ENCODE measurements at regions not wholly inside any gene's neighbourhood (a gene's known extent, or its start where the extent isn't known, plus 50 kb on each side); places are given as distances from the start of the nearest gene placed in this dataset.

DNA sequence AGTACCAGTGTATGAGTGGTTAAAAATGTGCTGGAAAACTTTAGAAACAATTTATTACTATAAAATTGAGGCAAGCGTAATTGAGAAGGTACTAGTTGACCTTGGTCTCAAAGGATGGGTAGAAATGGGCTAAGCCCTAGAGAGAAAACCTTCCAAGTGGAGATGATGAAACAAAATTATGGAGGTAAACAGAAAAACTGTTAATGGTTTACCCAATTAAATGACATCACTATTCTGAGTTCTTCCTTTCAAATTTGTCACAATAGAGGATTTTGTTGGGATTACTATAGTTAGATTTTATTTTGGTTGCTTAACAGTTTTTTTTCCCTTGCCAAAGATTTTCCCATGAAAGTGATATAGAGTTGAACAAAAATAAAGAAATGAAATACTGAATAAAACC lies 1302.5 kb upstream of the TENM3 start:
- Histone ChIP-seq H3K4me3 (no peak overlapping the region), H3K27ac (no peak overlapping the region), H3K9me3 (no peaks in the 10 kb centered on the region), H3K36me3 (no peaks in the 10 kb centered on the region), H3K4me1 (no peaks in the 10 kb centered on the region), H3K27me3 (no peaks in the 10 kb centered on the region)
- WGBS, 4 donors: 83 to 93% (median 90%) methylated on average over 1 of the region's 1 CpG
- intact Hi-C loops (cut with DNase I): no loop called here
- ATAC-seq: no peak
- TF ChIP-seq, protein P1, sequence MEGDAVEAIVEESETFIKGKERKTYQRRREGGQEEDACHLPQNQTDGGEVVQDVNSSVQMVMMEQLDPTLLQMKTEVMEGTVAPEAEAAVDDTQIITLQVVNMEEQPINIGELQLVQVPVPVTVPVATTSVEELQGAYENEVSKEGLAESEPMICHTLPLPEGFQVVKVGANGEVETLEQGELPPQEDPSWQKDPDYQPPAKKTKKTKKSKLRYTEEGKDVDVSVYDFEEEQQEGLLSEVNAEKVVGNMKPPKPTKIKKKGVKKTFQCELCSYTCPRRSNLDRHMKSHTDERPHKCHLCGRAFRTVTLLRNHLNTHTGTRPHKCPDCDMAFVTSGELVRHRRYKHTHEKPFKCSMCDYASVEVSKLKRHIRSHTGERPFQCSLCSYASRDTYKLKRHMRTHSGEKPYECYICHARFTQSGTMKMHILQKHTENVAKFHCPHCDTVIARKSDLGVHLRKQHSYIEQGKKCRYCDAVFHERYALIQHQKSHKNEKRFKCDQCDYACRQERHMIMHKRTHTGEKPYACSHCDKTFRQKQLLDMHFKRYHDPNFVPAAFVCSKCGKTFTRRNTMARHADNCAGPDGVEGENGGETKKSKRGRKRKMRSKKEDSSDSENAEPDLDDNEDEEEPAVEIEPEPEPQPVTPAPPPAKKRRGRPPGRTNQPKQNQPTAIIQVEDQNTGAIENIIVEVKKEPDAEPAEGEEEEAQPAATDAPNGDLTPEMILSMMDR (IDR thresholded peaks at IDR 0.05): no peak
- no peak for TF ChIP-seq POLR2A (IDR thresholded peaks at IDR 0.05)
- no peak for DNase-seq

DNA sequence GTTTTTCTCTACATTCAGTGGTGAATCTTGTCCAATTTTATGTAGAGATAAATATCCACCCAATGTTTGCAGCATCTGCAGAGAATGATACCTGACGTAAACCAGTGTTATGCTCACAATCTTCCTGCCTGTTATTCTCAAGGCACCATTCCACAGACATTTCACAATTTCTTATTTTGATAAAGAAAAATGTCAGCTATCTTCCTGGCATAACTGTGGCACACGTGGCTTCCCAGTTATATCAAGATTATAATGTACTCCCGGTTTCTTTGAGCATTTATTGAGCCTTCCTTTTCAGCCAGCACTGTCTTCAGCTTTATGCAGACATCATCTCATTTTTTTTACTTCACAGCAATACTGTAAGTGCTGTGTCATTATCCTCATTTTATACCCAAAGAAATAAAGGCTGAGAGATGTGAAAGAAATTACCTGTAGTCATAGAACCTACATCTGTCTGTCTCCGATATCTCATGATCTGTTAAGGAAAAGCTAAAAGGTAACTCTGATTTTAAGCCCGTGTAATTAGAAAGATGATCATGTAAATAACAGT lies 1300.8 kb upstream of the TENM3 start:
- no peak for ATAC-seq
- TF ChIP-seq, protein P1 (IDR thresholded peaks at IDR 0.05): no peak
- TF ChIP-seq POLR2A (IDR thresholded peaks at IDR 0.05): no peak
- intact Hi-C loops (cut with DNase I): no loop called here
- Histone ChIP-seq H3K4me1 (no peaks in the 10 kb centered on the region), H3K27me3 (no peaks in the 10 kb centered on the region), H3K27ac (no peak overlapping the region), H3K9me3 (no peaks in the 10 kb centered on the region), H3K4me3 (no peak overlapping the region), H3K36me3 (no peaks in the 10 kb centered on the region)
- 70 to 75% (median 72%) methylated on average over 5 of the region's 5 CpGs for WGBS, 4 donors
- DNase-seq: no peak

DNA sequence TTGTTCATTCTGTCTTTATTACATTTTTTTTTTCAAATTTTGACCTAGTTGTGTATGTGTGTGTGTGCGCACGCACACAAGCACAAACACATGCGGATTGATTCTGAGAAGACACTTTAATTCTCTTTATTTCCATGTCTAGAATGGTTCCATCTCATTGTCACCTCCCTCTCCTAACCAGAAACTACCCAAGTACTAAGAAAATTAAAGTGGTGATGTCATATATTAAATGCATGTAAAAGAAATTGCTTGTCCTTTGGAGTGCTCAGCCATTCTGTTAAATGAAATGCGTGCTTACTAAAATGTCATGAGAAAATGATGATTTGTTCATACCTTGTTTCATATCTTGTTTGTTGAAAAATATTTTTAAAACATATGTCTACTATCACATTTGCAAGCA lies 1297.0 kb upstream of the TENM3 start:
- no peak overlapping the region for H3K4me3 ChIP-seq
- no peaks in the 10 kb centered on the region for H3K27me3 ChIP-seq
- H3K27ac ChIP-seq: no peak overlapping the region
- no peaks in the 10 kb centered on the region for H3K36me3 ChIP-seq
- WGBS, 4 donors: 94 to 97% (median 96%) methylated on average over 4 of the region's 4 CpGs
- TF ChIP-seq POLR2A (IDR thresholded peaks at IDR 0.05): no peak
- TF ChIP-seq, protein P1 (IDR thresholded peaks at IDR 0.05): no peak
- no peaks in the 10 kb centered on the region for H3K4me1 ChIP-seq
- no peak for DNase-seq
- H3K9me3 ChIP-seq: no peaks in the 10 kb centered on the region
- intact Hi-C loops (cut with DNase I): no loop called here
- ATAC-seq: no peak

DNA sequence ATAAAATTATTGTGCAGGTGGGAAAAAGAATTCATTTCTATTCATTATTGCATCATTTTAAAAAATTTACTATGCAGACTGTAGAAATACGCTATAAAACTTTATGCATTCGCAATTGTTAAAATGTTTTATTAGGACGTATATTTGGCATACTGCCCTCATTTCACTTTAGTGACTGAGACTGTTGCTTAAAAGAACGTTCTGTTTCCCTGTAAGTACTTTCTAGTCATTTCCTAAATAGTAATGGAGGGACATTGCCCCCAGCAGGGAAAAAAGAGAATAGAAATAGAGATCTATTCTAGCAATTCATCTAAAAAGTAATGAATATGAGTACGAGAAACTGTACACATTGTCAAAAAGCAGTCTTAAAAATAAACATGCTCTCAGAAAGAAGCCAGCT lies 1295.8 kb upstream of the TENM3 start:
- WGBS, 4 donors: 52 to 62% (median 54%) methylated on average over 5 of the region's 5 CpGs
- Histone ChIP-seq H3K36me3 (no peaks in the 10 kb centered on the region), H3K4me1 (no peaks in the 10 kb centered on the region), H3K27me3 (no peaks in the 10 kb centered on the region), H3K4me3 (no peak overlapping the region), H3K9me3 (no peaks in the 10 kb centered on the region), H3K27ac (no peak overlapping the region)
- intact Hi-C loops (cut with DNase I): no loop called here
- DNase-seq (no peak), ATAC-seq (no peak)
- TF ChIP-seq, protein P1 (IDR thresholded peaks at IDR 0.05): peak in 1 of 12 donors; percentile 7
- no peak for TF ChIP-seq POLR2A (IDR thresholded peaks at IDR 0.05)

Measured in heart left ventricle (tissue), 16 donors.